ENCODE measurements at regions not wholly inside any gene's neighbourhood (a gene's known extent, or its start where the extent isn't known, plus 50 kb on each side); places are given as distances from the start of the nearest gene placed in this dataset.

DNA sequence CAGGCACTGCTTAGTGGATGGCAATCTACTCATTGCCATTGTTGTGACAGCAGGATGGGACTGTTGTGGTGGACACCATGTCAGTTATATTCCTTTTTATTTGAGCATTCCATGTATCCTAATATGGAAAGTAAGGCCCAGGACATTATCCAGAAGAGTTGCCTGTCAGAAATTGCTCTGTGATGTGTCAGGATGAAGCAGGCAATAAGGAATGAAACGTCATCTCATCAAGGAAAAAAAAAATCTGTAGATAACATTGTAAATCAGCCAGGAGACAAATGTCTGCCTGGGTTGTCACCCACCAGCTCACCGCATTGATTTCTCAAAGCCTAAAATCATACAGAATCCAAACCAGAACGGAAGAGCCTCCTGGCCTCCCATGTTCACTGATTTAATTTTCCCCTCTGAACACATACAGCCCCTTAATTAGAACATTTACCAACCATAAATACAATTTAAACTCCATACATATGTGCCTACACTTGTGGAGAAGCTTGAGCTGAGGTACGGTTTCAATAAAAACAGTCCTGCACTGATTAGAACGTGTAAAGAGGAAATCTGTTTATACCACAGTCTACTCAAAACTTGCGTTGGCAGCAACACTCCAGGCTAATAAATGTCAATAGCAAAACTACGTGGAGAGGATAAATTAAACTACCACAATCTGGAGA, 73.9 kb downstream of the FOXD1 start:
- ATAC-seq = no peak

DNA sequence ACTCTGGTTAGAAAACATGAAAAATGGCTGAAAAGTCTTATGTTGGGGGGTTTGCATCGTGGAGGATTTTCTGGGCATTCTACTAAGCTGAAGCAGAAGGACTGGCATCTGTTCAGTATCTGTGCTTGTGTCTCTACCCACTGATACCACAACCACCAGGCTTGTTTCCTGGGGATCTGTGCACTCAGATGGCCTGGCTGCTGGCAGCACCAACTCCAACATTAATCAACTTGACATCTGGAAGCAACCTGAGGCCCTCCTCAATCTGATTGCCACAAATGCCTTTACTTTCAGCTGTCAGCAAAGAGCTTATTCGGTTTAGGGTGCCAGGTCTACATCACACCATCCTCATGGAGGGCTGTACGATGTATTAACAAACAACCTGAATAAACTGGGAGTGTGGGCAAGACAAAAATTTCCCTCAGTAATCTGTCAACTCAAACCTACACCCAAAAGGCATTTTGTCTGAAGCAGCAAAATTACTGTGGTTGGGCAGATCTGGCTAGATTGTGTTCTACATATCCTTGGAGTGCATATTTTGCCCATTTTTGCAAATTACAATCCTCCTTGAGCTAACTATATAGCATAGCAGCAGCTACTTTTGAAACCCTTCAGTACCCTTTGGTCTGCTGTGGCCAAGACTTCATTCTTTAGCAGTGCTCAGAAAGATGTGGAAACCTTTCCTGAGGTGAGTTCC, 74.6 kb downstream of the FOXD1 start:
- no peaks in the 10 kb centered on the region for H3K9me3 ChIP-seq
- TF ChIP-seq POLR2A (IDR thresholded peaks at IDR 0.05) = no peak
- no peak for TF ChIP-seq POLR2AphosphoS5 (IDR thresholded peaks at IDR 0.05)
- no peak for TF ChIP-seq EP300 (IDR thresholded peaks at IDR 0.05)
- TF ChIP-seq, protein P1, sequence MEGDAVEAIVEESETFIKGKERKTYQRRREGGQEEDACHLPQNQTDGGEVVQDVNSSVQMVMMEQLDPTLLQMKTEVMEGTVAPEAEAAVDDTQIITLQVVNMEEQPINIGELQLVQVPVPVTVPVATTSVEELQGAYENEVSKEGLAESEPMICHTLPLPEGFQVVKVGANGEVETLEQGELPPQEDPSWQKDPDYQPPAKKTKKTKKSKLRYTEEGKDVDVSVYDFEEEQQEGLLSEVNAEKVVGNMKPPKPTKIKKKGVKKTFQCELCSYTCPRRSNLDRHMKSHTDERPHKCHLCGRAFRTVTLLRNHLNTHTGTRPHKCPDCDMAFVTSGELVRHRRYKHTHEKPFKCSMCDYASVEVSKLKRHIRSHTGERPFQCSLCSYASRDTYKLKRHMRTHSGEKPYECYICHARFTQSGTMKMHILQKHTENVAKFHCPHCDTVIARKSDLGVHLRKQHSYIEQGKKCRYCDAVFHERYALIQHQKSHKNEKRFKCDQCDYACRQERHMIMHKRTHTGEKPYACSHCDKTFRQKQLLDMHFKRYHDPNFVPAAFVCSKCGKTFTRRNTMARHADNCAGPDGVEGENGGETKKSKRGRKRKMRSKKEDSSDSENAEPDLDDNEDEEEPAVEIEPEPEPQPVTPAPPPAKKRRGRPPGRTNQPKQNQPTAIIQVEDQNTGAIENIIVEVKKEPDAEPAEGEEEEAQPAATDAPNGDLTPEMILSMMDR (IDR thresholded peaks at IDR 0.05) = no peak
- WGBS, 2 donors (ENCODE audit: low coverage in 1 of 2) = 92 to 95% methylated on average over 2 to 3 of the region's 3 CpGs

More for the DNA sequence above, 73.9 kb downstream of the FOXD1 start:
- Histone ChIP-seq H3K9me3 (no peaks in the 10 kb centered on the region), H3K4me1 (no peaks in the 10 kb centered on the region), H3K27ac (no peak overlapping the region), H3K27me3 (peaks cover 46% of the 10 kb centered on the region), H3K36me3 (no peaks in the 10 kb centered on the region), H3K4me3 (no peak overlapping the region)
- WGBS, 2 donors (ENCODE audit: low coverage in 1 of 2) = 57% methylated on average over 5 to 7 of the region's 7 CpGs
- TF ChIP-seq POLR2AphosphoS5 (IDR thresholded peaks at IDR 0.05) = no peak
- no peak for TF ChIP-seq POLR2A (IDR thresholded peaks at IDR 0.05)
- TF ChIP-seq, protein P1 (IDR thresholded peaks at IDR 0.05) = no peak
- no peak for TF ChIP-seq EP300 (IDR thresholded peaks at IDR 0.05)

DNA sequence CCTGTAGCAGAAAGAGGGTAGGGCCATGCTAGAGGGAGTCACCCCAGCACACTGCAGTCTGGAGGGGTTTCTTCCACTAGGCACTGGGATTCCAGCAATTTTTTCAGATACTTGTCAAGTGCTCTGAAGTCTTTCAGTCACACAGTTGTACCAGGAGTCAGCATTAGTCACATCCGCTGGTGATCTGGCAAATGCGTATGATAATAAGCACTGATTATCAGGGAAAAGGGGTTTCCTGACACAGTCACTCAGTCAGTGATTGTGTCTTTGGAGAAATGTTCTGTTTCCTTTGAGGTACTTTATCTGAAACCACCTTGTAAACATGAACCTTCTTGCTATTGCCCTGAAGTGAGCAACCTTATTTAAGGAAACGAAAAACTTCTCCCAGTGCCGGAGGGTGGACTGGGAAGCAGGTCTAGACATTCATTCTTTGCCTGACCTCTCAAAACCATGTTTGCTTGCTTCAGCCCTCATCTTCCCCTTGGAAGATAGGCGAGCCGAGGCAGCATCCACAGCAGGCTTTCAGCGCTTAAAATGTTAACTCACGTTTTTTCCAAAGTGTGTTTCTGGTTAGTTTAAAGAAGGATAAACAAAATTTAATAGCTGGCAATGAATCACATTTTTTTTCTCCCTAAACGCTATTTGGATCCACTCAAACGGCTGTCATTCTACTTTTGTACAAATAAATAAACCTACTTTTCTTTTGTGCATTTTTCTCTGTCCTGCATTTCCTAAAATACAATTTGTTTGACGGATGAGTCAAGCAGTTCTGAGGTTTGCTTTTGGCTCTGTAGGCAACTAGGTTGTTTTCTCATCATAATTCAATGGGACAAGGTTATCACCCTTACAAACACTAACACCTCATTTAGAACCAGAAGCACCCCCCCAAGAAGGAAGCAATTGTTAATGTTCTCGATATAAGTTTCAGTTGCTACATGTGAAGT, 77.7 kb downstream of the FOXD1 start:
- WGBS, 2 donors (ENCODE audit: low coverage in 1 of 2) = 31 to 45% methylated on average over 7 to 12 of the region's 12 CpGs
- TF ChIP-seq POLR2A (IDR thresholded peaks at IDR 0.05) = no peak
- no peak for ATAC-seq
- Histone ChIP-seq H3K4me1 (no peaks in the 10 kb centered on the region), H3K36me3 (no peaks in the 10 kb centered on the region), H3K4me3 (no peak overlapping the region), H3K27me3 (peaks cover 35% of the 10 kb centered on the region), H3K9me3 (no peaks in the 10 kb centered on the region), H3K27ac (no peak overlapping the region)

More for the DNA sequence above, 74.6 kb downstream of the FOXD1 start:
- H3K27me3 ChIP-seq = peaks cover 51% of the 10 kb centered on the region
- no peaks in the 10 kb centered on the region for H3K4me1 ChIP-seq
- ATAC-seq = no peak
- H3K36me3 ChIP-seq = no peaks in the 10 kb centered on the region
- H3K27ac ChIP-seq = no peak overlapping the region
- no peak overlapping the region for H3K4me3 ChIP-seq

DNA sequence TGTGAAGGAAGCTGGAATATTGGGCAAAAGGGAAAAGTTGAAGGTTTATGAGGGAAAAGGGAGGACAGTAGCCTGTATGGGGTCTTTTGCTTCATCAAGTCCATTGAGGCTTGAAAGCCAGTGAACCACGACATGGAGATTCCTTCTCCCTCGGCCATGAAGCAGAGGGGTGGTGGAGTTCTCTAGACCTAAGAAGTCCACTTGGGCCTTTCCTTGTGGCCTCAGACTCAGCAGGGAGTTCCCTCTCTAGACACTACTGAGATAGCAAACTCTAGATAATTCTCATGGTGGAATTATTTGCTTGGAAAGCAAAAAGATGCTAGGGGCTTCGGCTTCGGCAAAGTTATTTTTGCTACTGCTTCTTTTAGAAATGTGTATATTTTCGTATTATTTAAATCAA, 78.5 kb downstream of the FOXD1 start:
- Histone ChIP-seq H3K27ac (no peak overlapping the region), H3K9me3 (no peaks in the 10 kb centered on the region), H3K4me3 (no peak overlapping the region), H3K27me3 (peaks cover 33% of the 10 kb centered on the region), H3K4me1 (no peaks in the 10 kb centered on the region), H3K36me3 (no peaks in the 10 kb centered on the region)
- WGBS, 2 donors (ENCODE audit: low coverage in 1 of 2) = 88 to 93% methylated on average over 5 of the region's 5 CpGs
- ATAC-seq = no peak
- TF ChIP-seq POLR2A (IDR thresholded peaks at IDR 0.05) = no peak
- no peak for TF ChIP-seq EP300 (IDR thresholded peaks at IDR 0.05)
- TF ChIP-seq POLR2AphosphoS5 (IDR thresholded peaks at IDR 0.05) = no peak
- TF ChIP-seq, protein P1 (IDR thresholded peaks at IDR 0.05) = no peak

DNA sequence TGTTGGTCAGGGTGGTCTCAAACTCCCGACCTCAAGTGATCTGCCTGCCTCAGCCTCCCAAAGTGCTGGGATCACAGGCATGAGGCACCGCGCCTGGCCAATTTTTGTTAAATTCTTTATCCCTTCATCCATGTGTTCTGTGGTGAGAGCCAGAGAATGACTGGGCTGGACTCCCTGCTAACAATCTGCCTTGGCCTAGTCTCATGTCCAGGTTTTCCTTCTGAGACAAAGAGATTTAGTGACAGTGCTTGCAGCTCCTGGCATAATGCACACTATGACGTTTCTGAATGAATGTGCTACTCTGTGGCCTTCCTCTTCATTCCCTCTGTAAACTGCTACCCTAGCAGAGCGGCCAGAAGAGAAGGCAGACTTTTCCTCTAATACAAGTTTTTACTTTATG, 79.3 kb downstream of the FOXD1 start:
- no peak overlapping the region for H3K27ac ChIP-seq
- ATAC-seq = no peak
- H3K9me3 ChIP-seq = no peaks in the 10 kb centered on the region
- no peaks in the 10 kb centered on the region for H3K4me1 ChIP-seq
- no peak overlapping the region for H3K4me3 ChIP-seq
- TF ChIP-seq POLR2A (IDR thresholded peaks at IDR 0.05) (no peak), EP300 (IDR thresholded peaks at IDR 0.05) (no peak)
- TF ChIP-seq, protein P1 (IDR thresholded peaks at IDR 0.05) = no peak
- H3K27me3 ChIP-seq = peaks cover 29% of the 10 kb centered on the region
- H3K36me3 ChIP-seq = no peaks in the 10 kb centered on the region
- WGBS, 2 donors (ENCODE audit: low coverage in 1 of 2) = 52 to 78% methylated on average over 2 to 3 of the region's 5 CpGs
